ENCODE measurements at regions not wholly inside any gene's neighbourhood (a gene's known extent, or its start where the extent isn't known, plus 50 kb on each side); places are given as distances from the start of the nearest gene placed in this dataset.

DNA sequence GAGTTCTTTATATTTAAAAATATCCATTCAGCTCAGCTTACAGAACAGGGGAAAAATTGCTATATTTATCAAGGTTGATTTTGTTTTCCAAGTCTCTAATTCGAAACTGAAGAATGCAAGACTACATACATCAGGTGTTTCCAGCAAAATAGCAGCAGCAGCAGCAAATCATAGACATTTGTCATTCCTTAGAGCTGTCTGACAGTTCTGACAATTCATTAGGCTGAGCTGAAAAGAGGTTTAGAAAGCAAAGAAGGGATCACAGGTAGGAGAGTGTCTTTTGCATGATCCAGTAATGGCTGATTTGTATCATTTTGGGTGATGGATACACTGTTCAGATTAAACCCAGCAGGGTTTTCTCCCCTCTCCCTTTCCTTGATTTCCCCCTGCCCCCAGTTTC, 545.7 kb downstream of the MCTP2 start:
- no peaks in the 10 kb centered on the region for H3K79me2 ChIP-seq (ENCODE audit: insufficient read depth, low read length)
- no peak overlapping the region for H3K4me3 ChIP-seq (ENCODE audit: low read length, poor library complexity, severe bottlenecking)
- no peaks in the 10 kb centered on the region for H3K4me1 ChIP-seq (ENCODE audit: insufficient read depth, low read length, poor library complexity, severe bottlenecking)
- H3K9me3 ChIP-seq (ENCODE audit: insufficient read depth, low read depth, low read length) = no peaks in the 10 kb centered on the region
- no peaks in the 10 kb centered on the region for H3K9me2 ChIP-seq (replicated peaks; ENCODE audit: low read depth, low read length)
- no peaks in the 10 kb centered on the region for H3K27me3 ChIP-seq (ENCODE audit: insufficient read depth, low read length, poor library complexity, severe bottlenecking)
- H2AFZ ChIP-seq (ENCODE audit: low read length) = no peak overlapping the region
- H3K36me3 ChIP-seq (ENCODE audit: insufficient read depth, low read length) = no peaks in the 10 kb centered on the region
- no peak overlapping the region for H3K9ac ChIP-seq (ENCODE audit: low read depth, low read length, poor library complexity, severe bottlenecking)
- no peaks in the 10 kb centered on the region for H3F3A ChIP-seq (ENCODE audit: low read depth)
- H4K20me1 ChIP-seq (ENCODE audit: insufficient read depth, low read length, poor library complexity, severe bottlenecking) = no peaks in the 10 kb centered on the region
- TF ChIP-seq EZH2phosphoT487 (IDR thresholded peaks at IDR 0.05; ENCODE audit: borderline replicate concordance) = no peak
- TF ChIP-seq, protein P1, sequence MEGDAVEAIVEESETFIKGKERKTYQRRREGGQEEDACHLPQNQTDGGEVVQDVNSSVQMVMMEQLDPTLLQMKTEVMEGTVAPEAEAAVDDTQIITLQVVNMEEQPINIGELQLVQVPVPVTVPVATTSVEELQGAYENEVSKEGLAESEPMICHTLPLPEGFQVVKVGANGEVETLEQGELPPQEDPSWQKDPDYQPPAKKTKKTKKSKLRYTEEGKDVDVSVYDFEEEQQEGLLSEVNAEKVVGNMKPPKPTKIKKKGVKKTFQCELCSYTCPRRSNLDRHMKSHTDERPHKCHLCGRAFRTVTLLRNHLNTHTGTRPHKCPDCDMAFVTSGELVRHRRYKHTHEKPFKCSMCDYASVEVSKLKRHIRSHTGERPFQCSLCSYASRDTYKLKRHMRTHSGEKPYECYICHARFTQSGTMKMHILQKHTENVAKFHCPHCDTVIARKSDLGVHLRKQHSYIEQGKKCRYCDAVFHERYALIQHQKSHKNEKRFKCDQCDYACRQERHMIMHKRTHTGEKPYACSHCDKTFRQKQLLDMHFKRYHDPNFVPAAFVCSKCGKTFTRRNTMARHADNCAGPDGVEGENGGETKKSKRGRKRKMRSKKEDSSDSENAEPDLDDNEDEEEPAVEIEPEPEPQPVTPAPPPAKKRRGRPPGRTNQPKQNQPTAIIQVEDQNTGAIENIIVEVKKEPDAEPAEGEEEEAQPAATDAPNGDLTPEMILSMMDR (conservative IDR thresholded peaks at IDR 0.05; ENCODE audit: low read length) = no peak
- no peak overlapping the region for H3K4me2 ChIP-seq (ENCODE audit: low read depth, low read length, poor library complexity, severe bottlenecking)

DNA sequence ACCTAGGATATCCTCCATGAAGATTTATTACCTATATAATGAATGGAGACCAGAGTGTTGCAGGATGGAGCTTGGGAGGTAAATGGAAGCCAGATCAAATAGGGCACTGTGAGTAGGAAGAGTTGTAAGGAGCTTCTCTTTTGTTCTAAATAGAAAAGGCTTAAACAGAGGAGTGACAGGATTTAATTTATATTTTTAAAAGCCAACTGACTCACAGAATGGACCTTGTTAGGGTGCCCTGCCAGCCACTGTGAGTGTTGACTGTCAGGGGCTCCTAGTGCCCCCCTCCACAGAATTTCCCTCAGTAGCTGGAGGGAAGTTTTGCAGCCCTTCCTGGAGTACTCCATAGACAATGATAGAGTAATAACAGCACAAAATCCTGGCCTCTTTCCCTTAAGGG, 547.5 kb downstream of the MCTP2 start:
- H3K79me2 ChIP-seq (ENCODE audit: insufficient read depth, low read length) = no peaks in the 10 kb centered on the region
- H3K36me3 ChIP-seq (ENCODE audit: insufficient read depth, low read length) = no peaks in the 10 kb centered on the region
- H3K4me2 ChIP-seq (ENCODE audit: low read depth, low read length, poor library complexity, severe bottlenecking) = no peak overlapping the region
- TF ChIP-seq, protein P1 (conservative IDR thresholded peaks at IDR 0.05; ENCODE audit: low read length) = no peak
- no peak for TF ChIP-seq EZH2phosphoT487 (IDR thresholded peaks at IDR 0.05; ENCODE audit: borderline replicate concordance)
- no peak overlapping the region for H3K4me3 ChIP-seq (ENCODE audit: low read length, poor library complexity, severe bottlenecking)
- no peaks in the 10 kb centered on the region for H3K27me3 ChIP-seq (ENCODE audit: insufficient read depth, low read length, poor library complexity, severe bottlenecking)
- no peak overlapping the region for H2AFZ ChIP-seq (ENCODE audit: low read length)
- no peaks in the 10 kb centered on the region for H3F3A ChIP-seq (ENCODE audit: low read depth)
- no peak overlapping the region for H3K9ac ChIP-seq (ENCODE audit: low read depth, low read length, poor library complexity, severe bottlenecking)
- no peaks in the 10 kb centered on the region for H3K9me3 ChIP-seq (ENCODE audit: insufficient read depth, low read depth, low read length)
- H4K20me1 ChIP-seq (ENCODE audit: insufficient read depth, low read length, poor library complexity, severe bottlenecking) = no peaks in the 10 kb centered on the region
- H3K9me2 ChIP-seq (replicated peaks; ENCODE audit: low read depth, low read length) = no peaks in the 10 kb centered on the region
- no peaks in the 10 kb centered on the region for H3K4me1 ChIP-seq (ENCODE audit: insufficient read depth, low read length, poor library complexity, severe bottlenecking)

DNA sequence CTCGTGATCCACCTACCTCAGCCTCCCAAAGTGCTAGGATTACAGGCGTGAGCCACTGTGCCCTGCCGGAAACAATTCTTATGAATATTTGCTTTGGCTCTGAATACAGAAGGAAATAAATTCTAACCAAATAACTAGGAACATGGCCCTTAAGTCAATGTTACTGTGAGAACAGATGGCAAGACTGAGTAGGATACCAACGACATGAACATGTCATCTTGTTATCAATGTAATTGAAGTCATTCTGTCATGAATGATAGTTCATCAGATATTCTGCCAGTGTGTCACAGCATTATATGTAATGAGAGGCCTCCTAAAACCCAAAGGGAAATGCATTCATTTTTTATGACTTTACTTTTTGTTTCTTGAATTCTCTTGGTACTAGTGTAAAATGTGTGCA, 548.8 kb downstream of the MCTP2 start:
- Histone ChIP-seq H3K9me2 (replicated peaks; ENCODE audit: low read depth, low read length) (no peaks in the 10 kb centered on the region), H3F3A (ENCODE audit: low read depth) (no peaks in the 10 kb centered on the region), H3K4me1 (ENCODE audit: insufficient read depth, low read length, poor library complexity, severe bottlenecking) (no peaks in the 10 kb centered on the region), H3K4me2 (ENCODE audit: low read depth, low read length, poor library complexity, severe bottlenecking) (no peak overlapping the region), H2AFZ (ENCODE audit: low read length) (no peak overlapping the region), H3K9me3 (ENCODE audit: insufficient read depth, low read depth, low read length) (no peaks in the 10 kb centered on the region), H3K36me3 (ENCODE audit: insufficient read depth, low read length) (no peaks in the 10 kb centered on the region), H3K9ac (ENCODE audit: low read depth, low read length, poor library complexity, severe bottlenecking) (no peak overlapping the region), H3K79me2 (ENCODE audit: insufficient read depth, low read length) (no peaks in the 10 kb centered on the region), H3K4me3 (ENCODE audit: low read length, poor library complexity, severe bottlenecking) (no peak overlapping the region), H4K20me1 (ENCODE audit: insufficient read depth, low read length, poor library complexity, severe bottlenecking) (no peaks in the 10 kb centered on the region), H3K27me3 (ENCODE audit: insufficient read depth, low read length, poor library complexity, severe bottlenecking) (no peaks in the 10 kb centered on the region)
- TF ChIP-seq, protein P1 (conservative IDR thresholded peaks at IDR 0.05; ENCODE audit: low read length) = no peak
- no peak for TF ChIP-seq EZH2phosphoT487 (IDR thresholded peaks at IDR 0.05; ENCODE audit: borderline replicate concordance)
